GM18858 (cell line): ENCODE measurements at regions not wholly inside any gene's neighbourhood (a gene's known extent, or its start where the extent isn't known, plus 50 kb on each side); places are given as distances from the start of the nearest gene placed in this dataset.

Source experiments
- ATAC-seq: cut with Tn5 transposase; IDR thresholded peaks from one replicate; pipeline ENCODE4 v1.9.1; 2021; ENCODE audit not compliant: unreplicated experiment

GRCh38 chr7:132733860-132734259 lies 157.6 kb upstream of the PLXNA4 start:
- no peak for ATAC-seq

GRCh38 chr7:132732321-132732865 lies 156.1 kb upstream of the PLXNA4 start:
- no peak for ATAC-seq

- ATAC-seq = no peak
Measured at GRCh38 chr7:132730105-132730504, 153.8 kb upstream of the PLXNA4 start.

GRCh38 chr7:132723506-132724081 lies 147.3 kb upstream of the PLXNA4 start:
- no peak for ATAC-seq

GRCh38 chr7:132720835-132721234 lies 144.6 kb upstream of the PLXNA4 start:
- ATAC-seq = no peak

GRCh38 chr7:132713893-132714292 lies 137.6 kb upstream of the PLXNA4 start:
- no peak for ATAC-seq

GRCh38 chr7:132709971-132710567 lies 133.8 kb upstream of the PLXNA4 start:
- no peak for ATAC-seq

GRCh38 chr7:132708470-132708869 lies 132.2 kb upstream of the PLXNA4 start:
- ATAC-seq = no peak

GRCh38 chr7:132705146-132705545 lies 128.9 kb upstream of the PLXNA4 start:
- no peak for ATAC-seq

- no peak for ATAC-seq
Measured at GRCh38 chr7:132703742-132704141, 127.5 kb upstream of the PLXNA4 start.

- no peak for ATAC-seq
Measured at GRCh38 chr7:132697003-132697402, 120.7 kb upstream of the PLXNA4 start.

GRCh38 chr7:132696332-132696731 lies 120.1 kb upstream of the PLXNA4 start:
- ATAC-seq = no peak

GRCh38 chr7:132691201-132691600 lies 114.9 kb upstream of the PLXNA4 start:
- ATAC-seq = no peak

- no peak for ATAC-seq
Measured at GRCh38 chr7:132690174-132690573, 113.9 kb upstream of the PLXNA4 start.

- ATAC-seq = no peak
Measured at GRCh38 chr7:132687981-132688383, 111.7 kb upstream of the PLXNA4 start.

- no peak for ATAC-seq
Measured at GRCh38 chr7:132687016-132687415, 110.7 kb upstream of the PLXNA4 start.

- no peak for ATAC-seq
Measured at GRCh38 chr7:132685277-132685676, 109.0 kb upstream of the PLXNA4 start.

- ATAC-seq = no peak
Measured at GRCh38 chr7:132683896-132684690, 107.8 kb upstream of the PLXNA4 start.

GRCh38 chr7:132681951-132682350 lies 105.7 kb upstream of the PLXNA4 start:
- no peak for ATAC-seq

GRCh38 chr7:132680590-132680989 lies 104.3 kb upstream of the PLXNA4 start:
- ATAC-seq = no peak

- ATAC-seq = no peak
Measured at GRCh38 chr7:132678656-132679055, 102.4 kb upstream of the PLXNA4 start.

- no peak for ATAC-seq
Measured at GRCh38 chr7:132677918-132678317, 101.6 kb upstream of the PLXNA4 start.
